Endodermal cell (in vitro differentiated cells): ENCODE measurements at regions not wholly inside any gene's neighbourhood (a gene's known extent, or its start where the extent isn't known, plus 50 kb on each side); places are given as distances from the start of the nearest gene placed in this dataset.
"Not testable (repeated sequence)": the region's sequence is repeated elsewhere in the genome, so short reads cannot be mapped to it uniquely, and the experiment has no call there.

Experiments used
- DNase-seq: peaks from one replicate; pipeline ENCODE4 v3.0.0-alpha.2; 2017
- H3K27ac ChIP-seq: 2 replicates; pipeline ENCODE4 v1.5.1; 2013; ENCODE audit warnings: mild to moderate bottlenecking, low read depth, low read length, moderate library complexity
- H3K27me3 ChIP-seq: 2 replicates; pipeline ENCODE4 v1.6.1; 2013; ENCODE audit warnings: mild to moderate bottlenecking, low read length, moderate library complexity; ENCODE audit not compliant: insufficient read depth, control insufficient read depth, poor library complexity, severe bottlenecking
- H3K36me3 ChIP-seq: 2 replicates; pipeline ENCODE4 v1.7.0; 2013; ENCODE audit warnings: mild to moderate bottlenecking, low read length, moderate library complexity; ENCODE audit not compliant: control insufficient read depth, insufficient read depth
- H3K4me1 ChIP-seq: one replicate; pipeline ENCODE4 v1.7.0; 2013; ENCODE audit warnings: low read length; ENCODE audit not compliant: control insufficient read depth, insufficient read depth
- H3K4me3 ChIP-seq: 2 replicates; pipeline ENCODE4 v1.5.1; 2013; ENCODE audit warnings: mild to moderate bottlenecking, low read length, moderate library complexity
- H3K9ac ChIP-seq: 2 replicates; pipeline ENCODE4 v1.6.1; 2013; ENCODE audit warnings: mild to moderate bottlenecking, low read length, moderate library complexity; ENCODE audit not compliant: poor library complexity, severe bottlenecking; ENCODE audit errors: extremely low read depth
- H3K9me3 ChIP-seq: 2 replicates; pipeline ENCODE4 v1.6.1; 2013; ENCODE audit warnings: mild to moderate bottlenecking, low read length, moderate library complexity; ENCODE audit not compliant: control insufficient read depth
- H3K27ac Mint-ChIP-seq: 2 replicates; pipeline ENCODE4 v1.8.0; 2020; ENCODE audit warnings: mixed read lengths
- H3K27me3 Mint-ChIP-seq: 2 replicates; pipeline ENCODE4 v1.8.0; 2021; ENCODE audit warnings: mild to moderate bottlenecking, mixed read lengths; ENCODE audit not compliant: insufficient read depth
- H3K36me3 Mint-ChIP-seq: 2 replicates; pipeline ENCODE4 v1.8.0; 2020; ENCODE audit warnings: low read depth, mixed read lengths
- H3K4me1 Mint-ChIP-seq: 2 replicates; pipeline ENCODE4 v1.8.0; 2020; ENCODE audit warnings: mixed read lengths
- H3K4me3 Mint-ChIP-seq: 2 replicates; pipeline ENCODE4 v1.8.0; 2020; ENCODE audit warnings: mild to moderate bottlenecking, moderate library complexity, mixed read lengths
- H3K9me3 Mint-ChIP-seq: 2 replicates; pipeline ENCODE4 v1.8.0; 2020; ENCODE audit warnings: mild to moderate bottlenecking, mixed read lengths
- WGBS, 2 experiments: methylation state at CpG; one replicate each; pipeline versions ENCODE4 v1.1.5 to v1.1.7; 2013; ENCODE audit warnings: missing lambda C conversion rate in 2 of 2, mixed read lengths in 1 of 2; ENCODE audit not compliant: insufficient coverage in 1 of 2, insufficient read length in 1 of 2; 5-methylcytosine and 5-hydroxymethylcytosine counted together
- TF ChIP-seq, protein P1 (sequence below): fragments of 200-600 bp; sonication (generic); conservative IDR thresholded peaks from 2 replicates; pipeline ENCODE4 v1.5.0; 2021; ENCODE audit warnings: antibody characterized with exemption, mild to moderate bottlenecking

DNA sequence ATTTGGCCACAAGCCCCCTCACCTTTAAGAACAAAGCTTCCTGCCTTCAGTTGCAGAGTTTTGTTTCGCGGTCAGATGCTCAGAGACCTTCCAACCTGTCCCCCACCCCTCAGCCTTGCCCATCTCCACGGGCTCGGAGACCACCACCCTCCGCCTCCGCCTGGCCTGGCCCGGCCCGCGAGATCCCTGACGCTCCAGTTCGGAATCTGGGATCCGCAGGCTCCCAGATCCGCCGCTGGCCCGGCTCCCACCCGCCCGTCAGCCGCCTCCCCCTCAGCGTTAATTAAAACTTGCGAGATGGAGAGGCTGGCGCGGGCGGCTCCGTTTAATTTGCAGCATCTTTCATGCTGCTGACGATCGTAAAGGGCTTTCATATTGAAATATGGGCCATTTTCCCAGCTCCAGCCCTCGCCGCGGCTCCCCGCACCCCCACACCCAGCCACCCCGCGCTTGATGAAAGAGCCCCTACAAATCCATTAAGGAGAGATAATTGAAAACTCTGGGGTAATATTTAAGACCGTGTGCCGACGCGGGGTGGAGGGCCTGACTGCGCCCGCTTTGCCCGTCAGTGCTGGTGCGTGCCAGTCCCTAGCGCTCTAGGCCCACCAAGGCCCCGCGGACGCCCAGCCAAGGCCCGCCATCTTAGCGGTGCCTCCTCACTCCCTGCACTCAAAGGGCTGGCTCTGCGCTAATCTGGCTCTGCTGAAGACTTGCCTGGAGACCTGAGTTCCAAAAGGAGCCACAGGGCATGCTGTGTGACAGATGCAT is 940.7 kb upstream of the DEFB115 start:
- H3K27me3 ChIP-seq, H3K4me3 Mint-ChIP-seq, H3K36me3 Mint-ChIP-seq, H3K27ac Mint-ChIP-seq, H3K27ac ChIP-seq, H3K9me3 ChIP-seq, H3K4me1 Mint-ChIP-seq, DNase-seq, H3K4me3 ChIP-seq, H3K4me1 ChIP-seq, H3K27me3 Mint-ChIP-seq, H3K9ac ChIP-seq, H3K36me3 ChIP-seq: not testable (repeated sequence)
- WGBS, 2 experiments, result 74 to 75% methylated on average over 16 to 47 of the region's 47 CpGs
- H3K9me3 Mint-ChIP-seq, result peaks cover 74% of the 10 kb centered on the region

DNA sequence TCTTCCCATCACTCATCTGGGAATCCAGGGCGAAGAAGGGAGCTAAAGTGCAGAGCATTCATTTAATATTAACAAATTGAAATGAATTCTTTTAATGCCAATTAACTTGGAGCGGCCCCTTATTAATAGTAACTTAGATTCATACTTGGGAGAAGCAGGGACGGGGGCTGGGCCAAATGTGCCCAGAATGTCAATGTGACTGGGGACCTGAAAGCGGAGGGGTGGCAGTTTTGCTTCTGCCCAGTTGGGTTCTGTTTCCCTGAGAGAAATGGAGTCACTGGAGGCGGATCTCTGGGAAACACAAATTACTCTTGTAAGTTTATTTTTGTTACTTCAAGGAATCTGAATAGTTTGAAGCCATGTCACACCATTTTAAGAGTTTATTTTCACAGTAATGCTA is 923.7 kb upstream of the DEFB115 start:
- H3K9me3 Mint-ChIP-seq, result peaks cover 70% of the 10 kb centered on the region
- 79% methylated on average over 3 of the region's 5 CpGs; no CpG with 5 or more reads in 1 of the 2 experiments for WGBS, 2 experiments
- H3K4me1 Mint-ChIP-seq, H3K27me3 Mint-ChIP-seq, H3K27me3 ChIP-seq, H3K36me3 ChIP-seq, H3K4me1 ChIP-seq, H3K9me3 ChIP-seq, H3K9ac ChIP-seq, H3K27ac ChIP-seq, DNase-seq, H3K27ac Mint-ChIP-seq, H3K36me3 Mint-ChIP-seq, H3K4me3 ChIP-seq, H3K4me3 Mint-ChIP-seq: not testable (repeated sequence)

DNA sequence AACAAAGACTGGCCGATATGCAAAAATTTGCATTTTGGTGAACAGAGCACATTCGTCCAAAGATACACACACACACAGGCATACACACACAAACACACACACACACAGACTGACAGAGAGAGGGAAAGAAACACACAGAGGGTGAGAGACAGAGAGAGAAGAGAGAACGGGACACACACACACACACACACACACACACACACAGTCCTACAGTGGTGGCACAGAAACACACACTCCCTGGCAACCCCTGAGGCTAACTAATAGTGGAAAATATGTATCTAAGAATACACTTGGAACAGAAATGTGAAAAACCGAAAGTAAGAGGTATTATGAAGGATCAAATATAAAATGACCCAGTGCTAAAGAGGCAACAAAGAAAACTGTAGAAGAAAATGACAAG is 919.9 kb upstream of the DEFB115 start:
- not testable (repeated sequence) for H3K27ac Mint-ChIP-seq, H3K4me1 ChIP-seq, H3K9ac ChIP-seq, H3K4me1 Mint-ChIP-seq, H3K36me3 Mint-ChIP-seq, DNase-seq, H3K27me3 ChIP-seq, H3K9me3 ChIP-seq, H3K4me3 Mint-ChIP-seq, H3K27me3 Mint-ChIP-seq, H3K27ac ChIP-seq, H3K4me3 ChIP-seq, H3K36me3 ChIP-seq
- H3K9me3 Mint-ChIP-seq, result peaks cover 62% of the 10 kb centered on the region
- 69 to 86% methylated on average over 1 to 2 of the region's 4 CpGs for WGBS, 2 experiments

DNA sequence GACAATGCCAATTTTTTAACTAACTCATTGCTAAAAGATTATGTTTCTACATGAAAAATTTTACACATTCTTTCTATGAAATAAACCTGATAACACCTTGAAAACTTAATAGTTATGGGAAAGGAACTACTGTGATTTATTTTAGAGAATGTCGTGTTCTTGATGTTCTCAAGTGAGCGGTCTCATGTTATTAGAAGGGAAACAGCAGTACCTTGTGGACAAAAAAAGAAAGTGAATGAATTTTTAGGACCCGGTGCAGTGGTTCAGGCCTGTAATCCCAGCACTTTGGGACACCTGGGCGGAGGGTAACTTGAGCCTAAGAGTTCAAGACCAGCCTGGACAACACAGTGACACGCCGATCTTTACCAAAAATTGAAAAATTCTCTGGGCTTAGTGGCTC is 908.5 kb upstream of the DEFB115 start:
- H3K9me3 Mint-ChIP-seq, result peaks cover 69% of the 10 kb centered on the region
- not testable (repeated sequence) for H3K4me1 Mint-ChIP-seq, H3K9me3 ChIP-seq, H3K27ac Mint-ChIP-seq, H3K4me1 ChIP-seq, H3K27ac ChIP-seq, H3K27me3 ChIP-seq, H3K4me3 Mint-ChIP-seq, H3K36me3 ChIP-seq, DNase-seq, H3K36me3 Mint-ChIP-seq, H3K27me3 Mint-ChIP-seq, H3K4me3 ChIP-seq, H3K9ac ChIP-seq
- WGBS, 2 experiments, result 77 to 87% methylated on average over 5 to 6 of the region's 6 CpGs

DNA sequence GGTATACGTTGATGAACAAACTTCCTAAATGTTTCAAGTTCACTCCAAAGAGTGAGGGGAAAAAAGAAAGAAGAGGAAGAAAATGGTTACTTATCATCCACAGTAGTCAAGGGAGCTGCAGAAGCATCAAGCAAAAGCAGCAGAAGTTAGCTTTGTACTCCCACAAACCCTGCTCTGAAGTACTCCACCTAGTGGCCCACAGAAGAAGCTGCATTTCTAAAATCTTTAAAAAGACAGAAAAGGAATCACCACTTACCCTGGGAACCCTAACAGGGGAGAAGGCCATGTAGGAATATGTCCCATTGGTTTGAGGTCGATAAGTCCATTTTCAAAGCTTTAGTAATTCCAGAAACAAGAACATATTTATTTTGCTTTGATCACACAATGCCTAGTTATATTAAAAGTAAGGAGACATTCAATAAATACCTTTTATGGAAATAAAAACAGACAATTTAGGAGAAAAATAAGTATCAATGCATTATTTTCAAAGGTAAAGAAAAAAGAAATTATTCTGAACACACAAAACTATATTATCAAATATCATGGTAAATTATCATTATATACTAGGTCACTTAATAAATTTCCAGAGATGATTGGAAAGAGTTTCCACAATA is 900.5 kb upstream of the DEFB115 start:
- not testable (repeated sequence) for H3K36me3 Mint-ChIP-seq, H3K27me3 Mint-ChIP-seq, H3K27ac ChIP-seq, H3K4me1 ChIP-seq, DNase-seq, H3K27me3 ChIP-seq, H3K9ac ChIP-seq, H3K4me1 Mint-ChIP-seq, H3K36me3 ChIP-seq, H3K4me3 Mint-ChIP-seq, H3K27ac Mint-ChIP-seq, H3K4me3 ChIP-seq, H3K9me3 ChIP-seq
- peaks cover 70% of the 10 kb centered on the region for H3K9me3 Mint-ChIP-seq
- TF ChIP-seq, protein P1, sequence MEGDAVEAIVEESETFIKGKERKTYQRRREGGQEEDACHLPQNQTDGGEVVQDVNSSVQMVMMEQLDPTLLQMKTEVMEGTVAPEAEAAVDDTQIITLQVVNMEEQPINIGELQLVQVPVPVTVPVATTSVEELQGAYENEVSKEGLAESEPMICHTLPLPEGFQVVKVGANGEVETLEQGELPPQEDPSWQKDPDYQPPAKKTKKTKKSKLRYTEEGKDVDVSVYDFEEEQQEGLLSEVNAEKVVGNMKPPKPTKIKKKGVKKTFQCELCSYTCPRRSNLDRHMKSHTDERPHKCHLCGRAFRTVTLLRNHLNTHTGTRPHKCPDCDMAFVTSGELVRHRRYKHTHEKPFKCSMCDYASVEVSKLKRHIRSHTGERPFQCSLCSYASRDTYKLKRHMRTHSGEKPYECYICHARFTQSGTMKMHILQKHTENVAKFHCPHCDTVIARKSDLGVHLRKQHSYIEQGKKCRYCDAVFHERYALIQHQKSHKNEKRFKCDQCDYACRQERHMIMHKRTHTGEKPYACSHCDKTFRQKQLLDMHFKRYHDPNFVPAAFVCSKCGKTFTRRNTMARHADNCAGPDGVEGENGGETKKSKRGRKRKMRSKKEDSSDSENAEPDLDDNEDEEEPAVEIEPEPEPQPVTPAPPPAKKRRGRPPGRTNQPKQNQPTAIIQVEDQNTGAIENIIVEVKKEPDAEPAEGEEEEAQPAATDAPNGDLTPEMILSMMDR, result peak; percentile 66
- 80% methylated on average over 1 of the region's 2 CpGs; no CpG with 5 or more reads in 1 of the 2 experiments for WGBS, 2 experiments

DNA sequence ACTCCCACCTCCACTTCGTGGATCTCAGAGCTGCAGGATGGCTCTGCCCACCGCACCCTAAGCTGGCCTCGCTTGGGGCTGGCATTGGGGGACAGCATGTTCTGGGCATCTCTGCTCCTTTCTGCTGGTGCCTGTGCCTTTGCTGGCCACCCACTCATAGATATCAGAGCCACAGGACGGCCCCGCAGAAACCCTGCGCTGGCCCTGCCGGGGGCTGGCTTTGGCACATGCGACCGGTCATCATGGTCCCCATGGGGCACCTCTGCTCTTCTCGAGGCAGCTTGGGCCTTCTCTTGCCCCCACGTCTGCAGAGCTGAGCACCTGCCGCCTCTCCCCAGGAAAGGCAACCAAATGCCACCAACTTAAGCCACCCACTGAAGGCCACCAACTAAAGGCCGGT is 895.7 kb upstream of the DEFB115 start:
- H3K36me3 ChIP-seq, H3K27ac ChIP-seq, H3K27me3 ChIP-seq, H3K27ac Mint-ChIP-seq, H3K4me1 ChIP-seq, H3K4me3 ChIP-seq, H3K4me3 Mint-ChIP-seq, DNase-seq, H3K9me3 ChIP-seq, H3K27me3 Mint-ChIP-seq, H3K4me1 Mint-ChIP-seq, H3K9ac ChIP-seq, H3K36me3 Mint-ChIP-seq: not testable (repeated sequence)
- 76 to 92% methylated on average over 4 to 13 of the region's 13 CpGs for WGBS, 2 experiments
- peaks cover 72% of the 10 kb centered on the region for H3K9me3 Mint-ChIP-seq
